ENCODE measurements at regions not wholly inside any gene's neighbourhood (a gene's known extent, or its start where the extent isn't known, plus 50 kb on each side); places are given as distances from the start of the nearest gene placed in this dataset.
"Not testable (repeated sequence)": the region's sequence is repeated elsewhere in the genome, so short reads cannot be mapped to it uniquely, and the experiment has no call there.

GRCh38 chr15:20282491-20282943, 259.1 kb downstream of the GOLGA6L6 start:
- not testable (repeated sequence) for TF ChIP-seq EZH2 (IDR thresholded peaks at IDR 0.05; ENCODE audit: insufficient read depth, low read length); CTCF (IDR thresholded peaks at IDR 0.05; ENCODE audit: insufficient read depth, low read depth, low read length)
